PC-3 (cell line): ENCODE measurements at regions not wholly inside any gene's neighbourhood (a gene's known extent, or its start where the extent isn't known, plus 50 kb on each side); places are given as distances from the start of the nearest gene placed in this dataset.

Source experiments
- EZH2 ChIP-seq: fragments of 300-600 bp; sonication (generic); IDR thresholded peaks from one replicate; pipeline ENCODE4 v1.6.1; 2017; ENCODE audit warnings: antibody characterized with exemption, mild to moderate bottlenecking, low read length; ENCODE audit not compliant: unreplicated experiment
- TF ChIP-seq, protein P1 (sequence below): fragments of 300-600 bp; sonication (generic); conservative IDR thresholded peaks from 2 replicates; pipeline ENCODE4 v1.5.1; 2017; ENCODE audit warnings: antibody characterized with exemption, low read depth, mild to moderate bottlenecking, low read length

DNA sequence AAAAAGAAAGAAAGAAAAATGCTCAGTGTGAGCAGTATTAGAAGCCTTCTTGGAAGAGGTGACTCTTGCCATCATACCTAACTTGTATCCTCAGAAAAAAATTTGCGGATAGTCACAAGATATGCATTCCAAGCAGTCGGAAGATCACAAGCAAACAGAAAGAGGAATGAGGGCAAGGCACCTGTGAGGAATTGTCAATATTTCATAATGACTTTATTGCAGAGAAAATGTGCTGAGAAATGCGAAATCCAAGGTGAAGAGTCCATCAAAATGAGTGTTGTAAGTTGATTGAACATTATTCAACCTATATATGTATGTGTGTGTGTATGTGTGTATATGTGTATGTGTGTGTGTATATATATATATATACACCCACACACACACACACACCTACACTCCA, 1624.7 kb upstream of the LRRTM3 start:
- TF ChIP-seq, protein P1, sequence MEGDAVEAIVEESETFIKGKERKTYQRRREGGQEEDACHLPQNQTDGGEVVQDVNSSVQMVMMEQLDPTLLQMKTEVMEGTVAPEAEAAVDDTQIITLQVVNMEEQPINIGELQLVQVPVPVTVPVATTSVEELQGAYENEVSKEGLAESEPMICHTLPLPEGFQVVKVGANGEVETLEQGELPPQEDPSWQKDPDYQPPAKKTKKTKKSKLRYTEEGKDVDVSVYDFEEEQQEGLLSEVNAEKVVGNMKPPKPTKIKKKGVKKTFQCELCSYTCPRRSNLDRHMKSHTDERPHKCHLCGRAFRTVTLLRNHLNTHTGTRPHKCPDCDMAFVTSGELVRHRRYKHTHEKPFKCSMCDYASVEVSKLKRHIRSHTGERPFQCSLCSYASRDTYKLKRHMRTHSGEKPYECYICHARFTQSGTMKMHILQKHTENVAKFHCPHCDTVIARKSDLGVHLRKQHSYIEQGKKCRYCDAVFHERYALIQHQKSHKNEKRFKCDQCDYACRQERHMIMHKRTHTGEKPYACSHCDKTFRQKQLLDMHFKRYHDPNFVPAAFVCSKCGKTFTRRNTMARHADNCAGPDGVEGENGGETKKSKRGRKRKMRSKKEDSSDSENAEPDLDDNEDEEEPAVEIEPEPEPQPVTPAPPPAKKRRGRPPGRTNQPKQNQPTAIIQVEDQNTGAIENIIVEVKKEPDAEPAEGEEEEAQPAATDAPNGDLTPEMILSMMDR = no peak
- TF ChIP-seq EZH2 = no peak
